ENCODE measurements at regions not wholly inside any gene's neighbourhood (a gene's known extent, or its start where the extent isn't known, plus 50 kb on each side); places are given as distances from the start of the nearest gene placed in this dataset.

DNA sequence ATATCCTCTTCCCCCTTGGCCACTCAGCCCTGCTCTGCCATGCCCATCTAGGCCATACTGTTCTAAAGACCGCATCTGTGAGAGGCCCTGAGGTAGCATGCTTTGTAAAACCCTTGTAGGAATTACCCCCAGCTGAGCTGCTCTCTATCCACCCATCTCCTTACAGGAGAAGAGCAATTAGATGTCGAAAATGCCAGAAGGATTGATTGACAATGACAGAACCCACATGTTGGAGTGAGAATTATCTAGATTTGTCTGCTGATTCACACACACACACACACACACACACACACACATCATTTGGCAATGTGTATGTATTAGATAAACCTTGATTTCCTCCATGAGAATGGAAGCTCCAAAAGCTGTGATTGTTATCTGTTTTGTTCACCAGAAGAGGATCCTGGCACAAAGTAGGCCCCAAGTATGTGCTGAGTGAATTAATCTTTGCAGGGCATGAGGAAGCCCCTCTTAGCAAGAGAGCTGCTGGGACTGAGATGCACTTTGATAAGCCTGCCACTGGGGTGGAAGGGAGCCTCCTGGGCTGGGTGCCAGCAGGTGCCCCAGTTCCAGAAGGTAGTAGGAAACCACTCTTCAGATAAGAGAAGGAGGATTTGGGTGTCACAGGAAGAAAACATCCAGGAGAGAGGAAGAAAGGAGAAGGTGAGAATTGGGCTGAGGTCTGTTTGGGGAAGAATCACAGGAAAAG lies 187.5 kb upstream of the ADO start:
- TF ChIP-seq POLR2AphosphoS5 (IDR thresholded peaks at IDR 0.05; ENCODE audit: borderline replicate concordance, low read depth, low read length) (no peak), EZH2 (IDR thresholded peaks at IDR 0.05) (no peak), FOXP2 (optimal IDR thresholded peaks at IDR 0.05; ENCODE audit: control extremely low read depth, extremely low read length, insufficient read depth) (no peak)
